Heart right ventricle (tissue), 16 donors: ENCODE measurements at regions not wholly inside any gene's neighbourhood (a gene's known extent, or its start where the extent isn't known, plus 50 kb on each side); places are given as distances from the start of the nearest gene placed in this dataset.

ENCODE experiments used
- ATAC-seq, 8 donors: fragments of 200-7000 bp; cut with Tn5 transposase; one replicate each; pipeline ENCODE4 v1.9.1; 2020; ENCODE audit warnings: mild to moderate bottlenecking in 8 of 8, moderate library complexity in 8 of 8, moderate number of reproducible peaks in 1 of 8
- DNase-seq, 2 donors: peaks; one replicate each; pipeline ENCODE4 v3.0.0-alpha.2; 2020
- H3K27ac ChIP-seq, 10 donors: fragments of 200-600 bp; sonication (generic) in 2 of 10; one replicate each; pipeline versions ENCODE4 v1.5.0 to v1.8.0; 2020 to 2022; ENCODE audit warnings: mild to moderate bottlenecking in 3 of 10
- H3K27me3 ChIP-seq, 7 donors: fragments of 200-600 bp; one replicate each; pipeline ENCODE4 v1.8.0; 2021 to 2022; ENCODE audit warnings: mild to moderate bottlenecking in 2 of 7
- H3K36me3 ChIP-seq, 9 donors: fragments of 200-600 bp; sonication (generic) in 1 of 9; one replicate each; pipeline versions ENCODE4 v1.5.0 to v1.8.0; 2020 to 2022; ENCODE audit warnings: mild to moderate bottlenecking in 2 of 9
- H3K4me1 ChIP-seq, 9 donors: fragments of 200-600 bp; sonication (generic) in 1 of 9; one replicate each; pipeline versions ENCODE4 v1.5.0 to v1.8.0; 2020 to 2022; ENCODE audit warnings: mild to moderate bottlenecking in 4 of 9
- H3K4me3 ChIP-seq, 10 donors: fragments of 200-600 bp; sonication (generic) in 2 of 10; one replicate each; pipeline versions ENCODE4 v1.5.0 to v1.8.0; 2020 to 2022; ENCODE audit warnings: mild to moderate bottlenecking in 7 of 10, moderate library complexity in 2 of 10
- H3K9me3 ChIP-seq, 11 donors: fragments of 200-600 bp in 10 of 11; sonication (generic) in 2 of 11; one replicate each; pipeline versions ENCODE4 v1.5.0 to v1.8.0; 2013 to 2022; ENCODE audit warnings: mild to moderate bottlenecking in 2 of 11, control low read depth in 1 of 11, moderate library complexity in 1 of 11
- CTCF ChIP-seq, 9 donors: fragments of 200-600 bp; sonication (generic) in 2 of 9; IDR thresholded peaks; one replicate each; pipeline versions ENCODE4 v1.5.0 to v1.8.0; 2021 to 2022; ENCODE audit warnings: antibody characterized with exemption in 9 of 9, mild to moderate bottlenecking in 5 of 9, moderate library complexity in 1 of 9
- WGBS, 2 donors: extraction: QIAGEN DNeasy Blood & Tissue Kit; methylation state at CpG; one replicate each; pipeline ENCODE4 v1.1.7; 2013; ENCODE audit warnings: inconsistent platforms in 1 of 2; 5-methylcytosine and 5-hydroxymethylcytosine counted together
- intact Hi-C, 10 donors: fragments of 100-400 bp; cut with DNase I; formaldehyde crosslinking; loops; one replicate each; pipeline versions ENCODE4 v1.11.1 to v1.14.2; 2022
- donor health status: Arrhythmogenic right ventricular cardiomyopathy.
- donor health status: ischemic (EF 13 %, LVEDD 7.1; RV severe dilation, severe dysfunction).
- donor health status: healthy with polysubstance abuse.
- donor health status: DM: no; HTN: yes; CAD: no.
- donor health status: DM: no; HTN: no; CAD: no.
- donor health status: ischemic (EF 25% LVEDD 6.9; RV normal size, moderate dysfunction).
- donor health status: ischemic (EF 25% LVEDD 5.7; RV mildly dilated, moderate dysfunction).
- donor health status: healthy.
- donor health status: DM: yes; HTN: yes; CAD: no.
- donor health status: Ischemic cardiomyopathy.
- donor health status: ischemic (EF 35%, LVEDD 5.7; RV mildly dilated, moderate dysfunction).
- donor health status: nonischemic (EF 11% LVEDD 7.7; RV severe dilation, severe dysfunction).
- donor health status: DM: yes; HTN: yes; CAD: no.
- donor health status: PGD.
- donor health status: ischemic (EF 29% LVEDD 5.4; RV normal size, mild dysfunction).
- donor health status: nonischemic (EF 23%, LVEDD 6.1; RV moderate dilation, normal function).

GRCh38 chr22:48880749-48881148 lies 946.9 kb downstream of the BRD1 start:
- H3K36me3 ChIP-seq = no peaks in the 10 kb centered on the region
- H3K4me1 ChIP-seq = no peaks in the 10 kb centered on the region
- no peak for ATAC-seq
- no peak for DNase-seq
- whole genome bisulfite sequencing, 2 donors = 91 to 93% methylated on average over 11 of the region's 11 CpGs
- H3K9me3 ChIP-seq = peaks cover 0 to 12% (median 0%) of the 10 kb centered on the region in 11 donors
- no peak overlapping the region for H3K4me3 ChIP-seq
- TF ChIP-seq CTCF (IDR thresholded peaks at IDR 0.05) = no peak
- intact Hi-C loops = no loop called here
- no peak overlapping the region for H3K27ac ChIP-seq
- peaks cover 0 to 22% (median 10%) of the 10 kb centered on the region in 7 donors for H3K27me3 ChIP-seq

- WGBS, 2 donors = 73 to 78% methylated on average over 4 of the region's 4 CpGs
Observed at GRCh38 chr22:48876951-48877350, 950.7 kb downstream of the BRD1 start.

GRCh38 chr22:48874956-48875355 lies 952.7 kb downstream of the BRD1 start:
- no peak for TF ChIP-seq CTCF (IDR thresholded peaks at IDR 0.05)
- WGBS, 2 donors = 23 to 28% methylated on average over 5 of the region's 5 CpGs

More at GRCh38 chr22:48876951-48877350, 950.7 kb downstream of the BRD1 start:
- Histone ChIP-seq H3K36me3 (no peaks in the 10 kb centered on the region), H3K9me3 (peaks cover 0 to 12% (median 0%) of the 10 kb centered on the region in 11 donors), H3K27me3 (peaks cover 0 to 29% (median 5%) of the 10 kb centered on the region in 7 donors), H3K4me3 (no peak overlapping the region), H3K4me1 (no peaks in the 10 kb centered on the region), H3K27ac (no peak overlapping the region)
- intact Hi-C loops = no loop called here
- DNase-seq = no peak
- ATAC-seq = no peak
- TF ChIP-seq CTCF (IDR thresholded peaks at IDR 0.05) = no peak

GRCh38 chr22:48873191-48873520 lies 954.5 kb downstream of the BRD1 start:
- WGBS, 2 donors = 85 to 87% methylated on average over 3 of the region's 3 CpGs
- no peak overlapping the region for H3K27ac ChIP-seq
- ATAC-seq (no peak), DNase-seq (no peak)
- H3K36me3 ChIP-seq = no peaks in the 10 kb centered on the region
- intact Hi-C loops = no loop called here
- TF ChIP-seq CTCF (IDR thresholded peaks at IDR 0.05) = no peak
- H3K4me1 ChIP-seq = no peaks in the 10 kb centered on the region
- peaks cover 0 to 17% (median 0%) of the 10 kb centered on the region in 11 donors for H3K9me3 ChIP-seq
- no peak overlapping the region for H3K4me3 ChIP-seq
- H3K27me3 ChIP-seq = peaks cover 0 to 40% (median 9%) of the 10 kb centered on the region in 7 donors

More at GRCh38 chr22:48874956-48875355, 952.7 kb downstream of the BRD1 start:
- Histone ChIP-seq H3K4me3 (no peak overlapping the region), H3K27me3 (peaks cover 0 to 40% (median 9%) of the 10 kb centered on the region in 7 donors), H3K36me3 (no peaks in the 10 kb centered on the region), H3K9me3 (peaks cover 0 to 14% (median 0%) of the 10 kb centered on the region in 11 donors), H3K4me1 (no peaks in the 10 kb centered on the region), H3K27ac (no peak overlapping the region)
- ATAC-seq (no peak), DNase-seq (no peak)
- intact Hi-C loops = no loop called here
